Muscle layer of duodenum (tissue), 2 donors: ENCODE measurements at regions not wholly inside any gene's neighbourhood (a gene's known extent, or its start where the extent isn't known, plus 50 kb on each side); places are given as distances from the start of the nearest gene placed in this dataset.
"Not testable (repeated sequence)": the region's sequence is repeated elsewhere in the genome, so short reads cannot be mapped to it uniquely, and the experiment has no call there.

Source experiments
- H3K27ac ChIP-seq: one replicate; pipeline ENCODE4 v1.7.0; 2013; ENCODE audit warnings: mild to moderate bottlenecking, low read length
- H3K27me3 ChIP-seq: one replicate; pipeline ENCODE4 v1.7.0; 2013; ENCODE audit warnings: low read depth, mild to moderate bottlenecking, control low read depth, low read length
- H3K36me3 ChIP-seq, 2 donors: one replicate each; pipeline ENCODE4 v1.7.0; 2013; ENCODE audit warnings: low read length in 2 of 2, control low read depth in 1 of 2, mild to moderate bottlenecking in 1 of 2; ENCODE audit not compliant: insufficient read depth in 2 of 2, control insufficient read depth in 1 of 2
- H3K4me1 ChIP-seq, 2 donors: one replicate each; pipeline ENCODE4 v1.7.0; 2013; ENCODE audit warnings: low read length in 2 of 2, mild to moderate bottlenecking in 2 of 2, control low read depth in 1 of 2, moderate library complexity in 1 of 2; ENCODE audit not compliant: insufficient read depth in 2 of 2, control insufficient read depth in 1 of 2
- H3K4me3 ChIP-seq, 2 donors: one replicate each; pipeline ENCODE4 v1.7.0; 2013; ENCODE audit warnings: low read length in 2 of 2, low read depth in 1 of 2, mild to moderate bottlenecking in 1 of 2
- H3K9me3 ChIP-seq, 2 donors: one replicate each; pipeline ENCODE4 v1.7.0; 2013; ENCODE audit warnings: low read length in 2 of 2, control low read depth in 1 of 2, mild to moderate bottlenecking in 1 of 2; ENCODE audit not compliant: control insufficient read depth in 1 of 2
- donor health status: healthy.

GRCh38 chr15:66993874-66994696 lies 71.3 kb upstream of the SMAD3 start:
- H3K27me3 ChIP-seq, result no peaks in the 10 kb centered on the region
- no peak overlapping the region for H3K27ac ChIP-seq
- no peaks in the 10 kb centered on the region for H3K9me3 ChIP-seq
- H3K4me3 ChIP-seq, result no peak overlapping the region
- no peaks in the 10 kb centered on the region for H3K36me3 ChIP-seq
- no peaks in the 10 kb centered on the region for H3K4me1 ChIP-seq

GRCh38 chr15:66994927-66995656 lies 70.3 kb upstream of the SMAD3 start:
- Histone ChIP-seq H3K27me3 (no peaks in the 10 kb centered on the region), H3K4me3 (no peak overlapping the region), H3K27ac (no peak overlapping the region), H3K36me3 (no peaks in the 10 kb centered on the region), H3K4me1 (no peaks in the 10 kb centered on the region), H3K9me3 (no peaks in the 10 kb centered on the region)

- Histone ChIP-seq H3K36me3 (no peaks in the 10 kb centered on the region), H3K4me1 (no peaks in the 10 kb centered on the region), H3K9me3 (no peaks in the 10 kb centered on the region), H3K27me3 (no peaks in the 10 kb centered on the region), H3K27ac (no peak overlapping the region), H3K4me3 (no peak overlapping the region)
Observed at GRCh38 chr15:66996094-66996493, 69.3 kb upstream of the SMAD3 start.

- Histone ChIP-seq H3K27ac (no peak overlapping the region), H3K27me3 (no peaks in the 10 kb centered on the region), H3K9me3 (no peaks in the 10 kb centered on the region), H3K36me3 (no peaks in the 10 kb centered on the region), H3K4me1 (no peaks in the 10 kb centered on the region), H3K4me3 (no peak overlapping the region)
Observed at GRCh38 chr15:66997212-66997611, 68.2 kb upstream of the SMAD3 start.

- H3K27me3 ChIP-seq, H3K36me3 ChIP-seq, H3K4me1 ChIP-seq, H3K27ac ChIP-seq, H3K9me3 ChIP-seq, H3K4me3 ChIP-seq: not testable (repeated sequence)
Observed at GRCh38 chr15:66998234-66998633, 67.2 kb upstream of the SMAD3 start.

- Histone ChIP-seq H3K27me3 (no peaks in the 10 kb centered on the region), H3K4me1 (no peaks in the 10 kb centered on the region), H3K9me3 (no peaks in the 10 kb centered on the region), H3K4me3 (no peak overlapping the region), H3K36me3 (no peaks in the 10 kb centered on the region), H3K27ac (no peak overlapping the region)
Observed at GRCh38 chr15:66999046-66999968, 66.1 kb upstream of the SMAD3 start.

- Histone ChIP-seq H3K9me3 (no peaks in the 10 kb centered on the region), H3K27me3 (no peaks in the 10 kb centered on the region), H3K4me1 (no peaks in the 10 kb centered on the region), H3K4me3 (no peak overlapping the region), H3K36me3 (no peaks in the 10 kb centered on the region), H3K27ac (no peak overlapping the region)
Observed at GRCh38 chr15:67000896-67001295, 64.5 kb upstream of the SMAD3 start.

- H3K36me3 ChIP-seq, result no peaks in the 10 kb centered on the region
- H3K4me3 ChIP-seq, result no peak overlapping the region
- H3K4me1 ChIP-seq, result no peaks in the 10 kb centered on the region
- H3K9me3 ChIP-seq, result no peaks in the 10 kb centered on the region
- H3K27ac ChIP-seq, result no peak overlapping the region
- H3K27me3 ChIP-seq, result no peaks in the 10 kb centered on the region
Observed at GRCh38 chr15:67002368-67002767, 63.0 kb upstream of the SMAD3 start.

GRCh38 chr15:67003586-67003985 lies 61.8 kb upstream of the SMAD3 start:
- Histone ChIP-seq H3K36me3 (no peaks in the 10 kb centered on the region), H3K4me3 (no peak overlapping the region), H3K9me3 (no peaks in the 10 kb centered on the region), H3K27ac (no peak overlapping the region), H3K4me1 (no peaks in the 10 kb centered on the region), H3K27me3 (no peaks in the 10 kb centered on the region)

- no peaks in the 10 kb centered on the region for H3K36me3 ChIP-seq
- H3K4me1 ChIP-seq, result no peaks in the 10 kb centered on the region
Observed at GRCh38 chr15:67004142-67004541, 61.3 kb upstream of the SMAD3 start.

More at GRCh38 chr15:67004142-67004541, 61.3 kb upstream of the SMAD3 start:
- Histone ChIP-seq H3K4me3 (no peak overlapping the region), H3K27me3 (no peaks in the 10 kb centered on the region), H3K9me3 (no peaks in the 10 kb centered on the region), H3K27ac (no peak overlapping the region)
